Cardiac muscle cell (in vitro differentiated cells and primary cell): ENCODE measurements at regions not wholly inside any gene's neighbourhood (a gene's known extent, or its start where the extent isn't known, plus 50 kb on each side); places are given as distances from the start of the nearest gene placed in this dataset.

Source experiments
- DNase-seq, 2 donors: peaks; one replicate each; pipeline versions ENCODE4 v3.0.0 to v3.0.0-alpha.2; 2010 to 2017; ENCODE audit warnings: low read depth in 1 of 2, low spot score in 1 of 2
- H3K27ac ChIP-seq: fragments of 200-600 bp; sonication (generic); 2 replicates; pipeline ENCODE4 v1.5.1; 2016
- H3K27me3 ChIP-seq: fragments of 200-600 bp; sonication (generic); 2 replicates; pipeline ENCODE4 v1.6.0; 2016; ENCODE audit warnings: control low read depth
- H3K36me3 ChIP-seq: fragments of 200-600 bp; sonication (generic); 2 replicates; pipeline ENCODE4 v1.5.1; 2016; ENCODE audit warnings: control low read depth
- H3K4me1 ChIP-seq: fragments of 200-600 bp; sonication (generic); 2 replicates; pipeline ENCODE4 v1.8.1; 2017; ENCODE audit warnings: low read depth, mild to moderate bottlenecking, mixed run types
- H3K4me3 ChIP-seq: fragments of 200-600 bp; sonication (generic); 2 replicates; pipeline ENCODE4 v1.5.1; 2016; ENCODE audit warnings: mild to moderate bottlenecking
- H3K9me3 ChIP-seq: fragments of 200-600 bp; sonication (generic); 2 replicates; pipeline ENCODE4 v1.5.1; 2017; ENCODE audit warnings: low read depth, mild to moderate bottlenecking, control low read depth
- TF ChIP-seq, protein P1 (sequence below): IDR thresholded peaks from 2 replicates; pipeline ENCODE4 v1.5.1; 2012; ENCODE audit warnings: low read depth, mild to moderate bottlenecking, low read length

DNA sequence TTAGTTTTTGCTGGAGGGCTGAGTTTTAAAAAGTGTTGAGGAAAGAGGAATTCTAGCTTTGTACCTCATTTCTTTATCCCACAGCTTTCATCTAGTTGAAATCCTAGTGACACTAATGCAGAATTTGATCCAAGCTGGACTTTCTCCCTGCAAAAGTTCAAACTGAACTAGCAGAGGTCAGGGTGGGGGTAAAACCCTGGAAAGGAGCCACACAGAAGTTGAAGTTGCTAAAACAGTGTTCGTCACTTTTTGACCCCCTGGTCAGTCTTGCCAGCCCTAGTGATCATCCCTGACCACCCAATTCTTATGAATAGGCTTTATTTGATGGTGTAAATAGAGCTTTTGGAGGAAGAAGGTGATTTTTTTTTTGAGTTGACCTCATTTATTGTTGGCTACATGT lies 390.4 kb downstream of the TMEM38B start:
- Histone ChIP-seq H3K36me3 (no peaks in the 10 kb centered on the region), H3K9me3 (no peaks in the 10 kb centered on the region), H3K4me1 (no peaks in the 10 kb centered on the region), H3K4me3 (no peak overlapping the region), H3K27ac (no peak overlapping the region), H3K27me3 (no peaks in the 10 kb centered on the region)
- no peak for DNase-seq
- TF ChIP-seq, protein P1, sequence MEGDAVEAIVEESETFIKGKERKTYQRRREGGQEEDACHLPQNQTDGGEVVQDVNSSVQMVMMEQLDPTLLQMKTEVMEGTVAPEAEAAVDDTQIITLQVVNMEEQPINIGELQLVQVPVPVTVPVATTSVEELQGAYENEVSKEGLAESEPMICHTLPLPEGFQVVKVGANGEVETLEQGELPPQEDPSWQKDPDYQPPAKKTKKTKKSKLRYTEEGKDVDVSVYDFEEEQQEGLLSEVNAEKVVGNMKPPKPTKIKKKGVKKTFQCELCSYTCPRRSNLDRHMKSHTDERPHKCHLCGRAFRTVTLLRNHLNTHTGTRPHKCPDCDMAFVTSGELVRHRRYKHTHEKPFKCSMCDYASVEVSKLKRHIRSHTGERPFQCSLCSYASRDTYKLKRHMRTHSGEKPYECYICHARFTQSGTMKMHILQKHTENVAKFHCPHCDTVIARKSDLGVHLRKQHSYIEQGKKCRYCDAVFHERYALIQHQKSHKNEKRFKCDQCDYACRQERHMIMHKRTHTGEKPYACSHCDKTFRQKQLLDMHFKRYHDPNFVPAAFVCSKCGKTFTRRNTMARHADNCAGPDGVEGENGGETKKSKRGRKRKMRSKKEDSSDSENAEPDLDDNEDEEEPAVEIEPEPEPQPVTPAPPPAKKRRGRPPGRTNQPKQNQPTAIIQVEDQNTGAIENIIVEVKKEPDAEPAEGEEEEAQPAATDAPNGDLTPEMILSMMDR = no peak

- Histone ChIP-seq H3K4me3 (no peak overlapping the region), H3K4me1 (no peaks in the 10 kb centered on the region), H3K9me3 (no peaks in the 10 kb centered on the region), H3K27ac (no peak overlapping the region), H3K27me3 (no peaks in the 10 kb centered on the region), H3K36me3 (no peaks in the 10 kb centered on the region)
- TF ChIP-seq, protein P1 = no peak
- DNase-seq = no peak
Measured at GRCh38 chr9:106085479-106085878, 391.1 kb downstream of the TMEM38B start.

GRCh38 chr9:106092083-106092482 lies 397.7 kb downstream of the TMEM38B start:
- TF ChIP-seq, protein P1 = no peak
- Histone ChIP-seq H3K4me1 (no peaks in the 10 kb centered on the region), H3K27ac (no peak overlapping the region), H3K4me3 (no peak overlapping the region), H3K9me3 (no peaks in the 10 kb centered on the region), H3K27me3 (no peaks in the 10 kb centered on the region), H3K36me3 (no peaks in the 10 kb centered on the region)
- DNase-seq = no peak

DNA sequence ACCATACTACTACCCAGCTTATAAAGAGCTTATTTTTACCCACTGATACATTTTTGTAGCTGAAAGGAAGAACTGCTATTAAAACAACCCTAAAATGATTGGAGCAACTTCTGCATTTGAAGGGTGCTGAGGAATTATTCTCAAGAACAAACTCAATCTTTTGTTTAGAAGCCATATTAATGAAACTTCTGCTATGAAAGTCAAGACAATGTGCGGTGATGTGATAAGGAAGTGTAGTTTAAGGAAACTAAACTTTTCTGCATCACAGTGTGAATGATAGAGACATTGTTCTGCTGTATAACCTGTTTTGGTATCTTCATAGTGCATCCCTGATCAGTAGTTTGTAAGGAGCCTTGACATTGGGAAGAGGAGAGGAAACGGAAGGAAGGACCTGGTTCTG lies 408.5 kb downstream of the TMEM38B start:
- TF ChIP-seq, protein P1 = no peak
- H3K36me3 ChIP-seq = no peaks in the 10 kb centered on the region
- DNase-seq = no peak
- H3K27me3 ChIP-seq = no peaks in the 10 kb centered on the region
- no peaks in the 10 kb centered on the region for H3K9me3 ChIP-seq
- H3K27ac ChIP-seq = no peak overlapping the region
- no peak overlapping the region for H3K4me3 ChIP-seq
- no peaks in the 10 kb centered on the region for H3K4me1 ChIP-seq

- Histone ChIP-seq H3K9me3 (no peaks in the 10 kb centered on the region), H3K4me1 (no peaks in the 10 kb centered on the region), H3K36me3 (no peaks in the 10 kb centered on the region), H3K27ac (no peak overlapping the region), H3K4me3 (no peak overlapping the region), H3K27me3 (no peaks in the 10 kb centered on the region)
- TF ChIP-seq, protein P1 = no peak
- DNase-seq = no peak
Measured at GRCh38 chr9:106104887-106105286, 410.5 kb downstream of the TMEM38B start.

DNA sequence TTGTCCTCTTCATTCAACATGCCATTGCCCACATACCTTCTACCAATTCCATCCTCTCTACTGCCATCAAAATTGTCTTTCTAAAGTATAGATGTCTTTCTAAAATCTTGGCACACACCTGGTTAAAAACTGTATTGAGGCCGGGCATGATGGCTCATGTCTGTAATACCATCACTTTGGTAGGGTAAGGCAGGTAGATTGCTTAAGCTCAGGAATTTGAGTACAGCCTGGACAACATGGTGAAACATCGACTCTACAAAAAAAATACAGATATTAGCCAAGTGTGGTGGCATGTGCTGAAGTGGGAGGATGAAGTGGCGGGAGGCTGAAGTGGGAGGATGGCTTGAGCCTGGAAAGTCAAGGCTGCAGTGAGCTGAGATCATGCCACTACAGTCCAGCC lies 412.1 kb downstream of the TMEM38B start:
- TF ChIP-seq, protein P1 = no peak
- H3K27me3 ChIP-seq = no peaks in the 10 kb centered on the region
- H3K4me1 ChIP-seq = peaks cover 5% of the 10 kb centered on the region
- no peak overlapping the region for H3K27ac ChIP-seq
- H3K36me3 ChIP-seq = no peaks in the 10 kb centered on the region
- H3K4me3 ChIP-seq = no peak overlapping the region
- DNase-seq = no peak
- no peaks in the 10 kb centered on the region for H3K9me3 ChIP-seq
